HG03095 (cell line): ENCODE measurements at regions not wholly inside any gene's neighbourhood (a gene's known extent, or its start where the extent isn't known, plus 50 kb on each side); places are given as distances from the start of the nearest gene placed in this dataset.

ENCODE experiments used
- ATAC-seq: cut with Tn5 transposase; IDR thresholded peaks from one replicate; pipeline ENCODE4 v1.9.1; 2021; ENCODE audit warnings: moderate library complexity; ENCODE audit not compliant: unreplicated experiment

DNA sequence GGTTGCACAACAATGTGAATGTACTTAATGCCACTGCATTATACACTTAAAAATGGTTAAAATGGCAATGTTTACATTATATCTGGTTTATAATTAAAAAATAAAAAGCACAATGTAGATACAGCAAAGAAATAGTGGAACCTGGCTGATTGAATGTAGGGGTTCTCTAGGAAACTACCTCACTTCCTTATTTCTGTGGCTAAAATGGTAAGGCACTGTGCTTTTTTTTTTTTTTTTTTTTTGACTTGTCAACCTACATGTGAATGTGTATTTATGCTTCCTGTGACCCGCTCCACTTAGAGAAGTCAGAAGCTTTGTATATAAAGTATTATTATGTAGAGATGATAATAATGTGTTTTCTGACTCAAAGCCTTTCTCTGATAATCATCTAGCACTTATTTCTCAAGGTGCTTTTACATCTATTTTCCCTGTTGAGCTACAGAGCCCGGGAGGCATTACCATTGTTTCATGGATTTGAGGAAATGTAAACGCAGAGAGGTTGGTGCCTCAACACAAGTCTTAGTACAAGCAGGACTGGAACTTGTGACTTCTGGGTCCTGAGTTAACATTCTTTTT, 55.0 kb downstream of the SOX4 start:
- ATAC-seq: no peak

DNA sequence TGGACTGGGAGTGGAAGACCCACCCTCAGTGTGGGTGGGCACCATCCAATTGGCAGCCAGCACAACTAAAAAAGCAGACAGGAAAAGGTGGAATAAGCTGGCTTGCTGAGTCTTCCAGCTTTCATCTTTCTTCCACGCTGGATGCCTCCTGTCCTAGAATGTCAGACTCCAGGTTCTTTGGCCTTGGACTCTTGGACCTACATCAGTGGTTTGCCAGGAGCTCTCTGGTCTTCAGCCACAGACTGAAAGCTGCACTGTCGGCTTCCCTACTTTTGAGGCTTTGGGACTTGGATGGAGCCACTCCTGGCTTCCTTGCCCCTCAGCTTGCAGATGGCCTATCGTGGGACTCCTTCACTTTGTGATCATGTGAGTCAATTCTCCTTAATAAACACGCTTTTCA, 59.8 kb downstream of the SOX4 start:
- ATAC-seq: no peak

DNA sequence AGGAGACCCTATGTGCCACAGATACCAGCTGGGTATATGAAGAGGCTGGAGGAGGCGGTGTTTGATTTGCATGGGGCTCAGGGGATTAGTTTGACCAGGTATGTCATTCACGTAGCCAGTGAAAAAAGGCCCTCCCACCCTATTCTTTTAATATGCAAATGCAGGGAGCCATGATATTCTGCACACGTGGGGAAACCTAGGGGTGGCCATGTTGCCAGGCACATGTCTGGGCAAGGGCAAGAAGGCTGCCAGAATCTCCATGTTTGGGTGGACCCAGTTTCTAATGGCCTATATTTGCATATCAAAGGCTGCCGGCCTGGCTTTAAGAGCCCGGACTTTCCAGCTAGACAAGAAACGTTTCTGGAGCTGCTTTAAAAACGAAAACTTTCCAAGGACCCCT, 60.4 kb downstream of the SOX4 start:
- no peak for ATAC-seq

DNA sequence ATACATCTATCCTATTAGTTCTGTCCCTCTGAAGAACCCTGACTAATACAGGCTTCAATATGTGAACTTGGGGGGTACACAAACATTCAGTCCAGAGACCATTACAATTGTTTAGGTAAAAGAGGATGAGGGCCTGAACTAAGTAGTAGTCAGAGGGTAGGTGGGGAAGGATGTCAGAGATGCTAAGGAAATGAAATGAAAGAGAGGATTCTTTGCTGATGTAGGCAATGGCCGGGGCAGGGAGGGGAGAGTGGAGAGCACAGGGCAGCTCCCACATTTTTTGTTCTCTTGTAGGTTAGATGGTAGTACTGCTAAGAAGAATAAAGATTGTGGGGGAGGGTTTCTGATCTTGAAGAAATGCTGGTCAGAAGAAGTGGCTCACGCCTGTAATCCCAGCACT, 60.8 kb downstream of the SOX4 start:
- no peak for ATAC-seq

DNA sequence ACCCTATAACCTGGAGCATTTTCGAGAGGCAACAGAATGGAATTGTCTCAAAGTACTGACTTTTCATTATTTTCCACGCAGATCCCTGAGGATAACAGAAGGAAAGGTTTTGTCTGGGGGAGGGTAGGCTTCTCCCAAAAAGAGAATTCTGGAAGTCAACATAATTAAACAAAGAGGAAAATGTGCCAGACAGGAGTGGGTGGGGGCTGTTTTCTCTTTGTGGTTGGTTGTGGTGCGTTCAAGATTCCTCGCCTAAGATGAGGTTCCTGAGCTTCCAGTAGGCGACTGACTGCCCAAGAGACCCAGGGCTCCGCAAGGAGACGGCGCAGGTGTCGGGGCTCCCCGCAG, 70.4 kb downstream of the SOX4 start:
- ATAC-seq: no peak

DNA sequence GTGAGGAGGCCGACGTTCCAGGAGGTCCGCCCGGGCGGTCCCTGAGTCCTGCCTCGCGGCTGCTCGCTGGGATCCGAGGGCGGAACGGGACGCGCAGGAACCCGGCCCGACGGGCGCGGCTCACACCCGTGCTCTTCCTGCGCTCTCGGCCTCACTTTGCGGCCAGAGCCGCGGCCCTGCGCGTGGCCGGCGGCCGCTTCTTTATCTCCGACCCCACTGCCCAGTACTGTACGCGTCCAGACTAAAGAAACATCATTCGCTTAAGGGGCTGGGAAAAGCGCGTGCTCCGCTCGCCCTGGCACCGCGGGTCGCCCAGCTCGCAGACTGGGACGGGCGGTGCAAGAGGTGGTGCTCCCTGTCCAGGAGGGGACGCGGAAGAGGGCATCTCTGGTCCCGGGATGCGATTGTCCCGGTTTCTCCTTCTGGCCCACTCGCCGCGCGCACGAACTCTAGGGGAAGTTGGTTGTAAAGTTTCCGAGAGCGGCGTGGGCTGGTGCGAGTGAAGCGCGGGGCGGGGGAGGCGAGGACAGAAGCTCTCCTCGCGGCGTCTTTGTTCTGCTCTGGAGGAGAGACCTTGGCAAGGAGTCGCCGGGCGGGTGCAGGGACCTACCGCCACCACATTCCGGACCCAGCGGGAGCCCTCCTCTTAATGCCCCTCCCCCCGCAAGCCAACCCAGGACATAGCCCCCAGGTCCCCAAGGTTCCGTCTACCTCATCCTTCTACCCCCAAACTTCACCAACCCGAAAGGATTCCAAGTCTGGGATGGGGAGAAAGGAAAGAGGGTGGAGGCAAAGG, 71.0 kb downstream of the SOX4 start:
- ATAC-seq: no peak

DNA sequence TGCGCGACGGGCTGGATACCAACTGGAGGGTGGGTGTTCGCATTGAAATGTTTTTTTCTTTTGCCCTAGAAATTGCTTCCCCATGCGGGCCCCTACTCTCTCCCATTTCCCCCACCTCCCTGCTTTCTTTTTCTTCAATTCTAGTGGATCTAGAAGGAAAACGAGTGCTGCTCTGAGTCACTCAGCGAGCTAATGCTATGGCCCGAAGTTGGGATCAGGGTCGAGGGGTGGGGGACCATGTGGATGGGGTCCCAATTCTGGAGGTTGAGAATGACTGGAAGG, 71.5 kb downstream of the SOX4 start:
- no peak for ATAC-seq

DNA sequence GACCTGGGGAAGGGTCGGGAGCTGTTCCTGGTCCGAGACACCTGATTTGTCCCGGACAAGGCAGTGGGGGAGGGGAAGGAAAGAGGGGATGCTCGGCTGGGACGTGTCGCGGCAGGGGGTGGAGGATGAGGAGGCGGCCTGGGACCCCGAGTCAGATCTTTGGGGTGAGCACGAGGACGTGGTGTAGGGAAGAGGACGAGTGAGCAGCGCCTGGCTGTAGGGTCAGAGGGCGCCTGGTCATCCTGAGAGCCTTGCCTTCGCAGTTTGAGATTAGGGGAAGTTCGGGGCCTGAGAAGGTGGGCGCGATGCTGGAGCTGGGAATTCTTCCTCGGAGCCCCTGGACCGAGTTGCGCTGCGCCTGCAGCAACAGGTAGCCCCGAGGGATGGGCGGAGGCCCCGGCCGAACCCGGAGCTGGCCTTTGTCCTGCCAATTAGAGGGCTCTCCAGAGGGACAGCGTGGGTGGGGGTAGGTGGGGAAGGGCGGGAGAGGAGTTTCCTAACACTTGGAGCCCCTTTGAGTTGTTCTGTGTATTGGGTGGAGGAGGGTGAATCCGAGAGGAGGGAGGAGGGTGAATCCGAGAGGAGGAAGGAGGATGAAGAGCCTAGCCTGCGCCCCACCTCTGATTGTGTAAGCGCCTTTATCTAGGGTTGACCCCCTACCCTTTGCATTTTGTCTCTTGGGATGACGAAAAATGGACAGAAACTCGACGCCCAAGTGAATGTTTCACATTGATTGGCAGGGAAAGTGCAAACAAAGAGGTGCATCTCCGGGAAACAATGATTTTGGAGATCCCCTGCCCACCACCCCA, 72.0 kb downstream of the SOX4 start:
- ATAC-seq: no peak

DNA sequence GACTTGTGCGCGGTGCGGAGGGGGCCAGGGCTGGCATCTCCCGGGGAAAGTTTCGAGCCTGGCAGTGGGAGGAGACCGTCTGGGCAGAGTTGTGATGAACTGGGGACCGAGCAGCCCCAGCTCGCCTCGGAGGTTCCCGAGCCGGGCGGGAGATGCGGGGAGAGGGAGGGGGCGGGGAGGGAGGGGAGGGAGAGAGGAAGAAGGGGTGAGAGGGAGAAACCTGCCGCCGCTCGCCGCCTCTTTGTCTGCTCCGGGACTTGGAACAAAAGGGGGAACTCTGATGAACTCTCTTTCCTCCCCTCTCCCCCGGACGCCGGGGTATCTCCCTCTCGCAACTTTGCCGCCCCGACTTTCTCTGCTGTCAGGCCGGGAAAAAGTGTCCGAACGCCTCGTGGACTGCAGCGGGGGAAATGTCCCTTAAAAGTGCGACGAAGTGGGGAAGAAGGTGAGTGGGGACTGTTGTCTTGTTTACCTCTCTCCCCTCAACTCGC, 72.7 kb downstream of the SOX4 start:
- ATAC-seq: no peak

DNA sequence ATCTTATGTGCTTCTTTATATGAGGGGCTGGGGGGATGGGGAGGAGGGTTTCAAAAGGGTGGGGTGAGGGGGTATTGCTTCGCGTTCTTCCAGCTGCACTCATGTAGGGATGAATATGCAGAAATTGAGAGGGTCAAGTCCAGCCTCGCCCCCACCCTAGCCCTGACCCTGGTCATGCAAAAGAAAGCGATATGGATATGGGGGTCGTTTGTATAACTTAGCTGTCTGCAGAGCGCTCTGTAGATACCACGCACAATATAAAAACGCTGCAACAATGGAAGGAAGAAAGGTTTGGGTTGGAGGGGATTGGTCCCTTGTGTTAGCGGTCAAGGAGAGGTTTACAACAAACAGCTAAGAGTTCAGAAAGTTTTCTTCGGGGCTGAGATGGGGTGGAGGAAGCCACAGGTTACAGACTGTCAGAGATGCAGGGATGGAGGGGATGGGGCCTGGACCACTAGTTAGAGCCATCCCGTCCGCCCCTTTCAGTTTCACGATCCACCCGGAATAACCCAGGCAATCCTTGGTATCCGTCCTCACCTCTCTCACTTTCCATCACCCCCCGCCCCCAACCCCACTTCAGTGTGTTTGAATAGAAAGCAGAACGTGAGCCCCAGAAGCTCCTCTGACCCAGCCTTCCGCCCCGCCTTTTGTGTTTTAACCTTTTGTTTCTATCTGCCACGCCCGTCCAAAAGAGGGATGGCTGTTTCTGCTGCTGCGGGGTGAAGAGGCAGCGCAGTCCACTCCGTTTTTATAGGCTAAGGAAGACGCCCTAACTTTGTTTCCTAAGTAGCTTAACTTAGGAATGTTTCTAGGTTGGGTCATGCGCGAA, 73.5 kb downstream of the SOX4 start:
- ATAC-seq: no peak

DNA sequence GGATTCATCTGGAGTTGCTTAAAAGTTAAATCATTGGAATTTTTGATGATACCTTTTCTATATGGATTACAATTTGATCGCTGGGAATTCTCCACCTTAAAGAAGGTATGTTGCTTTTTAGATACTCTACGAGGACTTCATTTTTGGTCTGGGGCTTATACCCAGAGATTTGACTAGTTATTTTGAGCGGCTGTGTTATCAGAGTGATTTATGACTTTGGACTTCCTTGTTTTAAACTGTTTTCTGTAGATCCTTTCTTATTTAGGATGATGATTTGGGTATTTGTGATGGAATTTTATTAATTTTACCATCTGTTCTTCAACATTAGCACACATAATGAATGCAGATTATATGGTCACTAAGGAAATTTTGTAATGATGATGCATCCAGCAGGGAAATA, 75.2 kb downstream of the SOX4 start:
- ATAC-seq: no peak

DNA sequence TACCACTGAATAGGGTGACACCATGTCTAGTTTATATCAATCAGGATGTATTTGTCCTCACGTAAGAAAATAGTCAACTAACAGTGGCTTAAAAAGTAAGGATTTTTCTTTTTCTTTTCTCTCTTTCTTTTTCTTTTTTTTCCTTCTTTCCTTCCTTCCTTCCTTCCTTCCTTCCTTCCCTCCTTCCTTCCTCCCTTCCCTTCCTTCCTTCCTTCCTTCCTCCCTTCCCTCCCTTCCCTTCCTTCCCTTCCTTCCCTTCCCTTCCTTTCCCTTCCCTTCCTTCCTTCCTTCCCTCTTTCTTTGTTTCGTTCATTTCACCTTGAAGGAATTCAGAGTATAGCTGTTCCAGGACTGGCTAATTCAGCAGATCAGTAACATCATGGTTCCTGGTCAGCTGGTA, 83.2 kb downstream of the SOX4 start:
- ATAC-seq: no peak

DNA sequence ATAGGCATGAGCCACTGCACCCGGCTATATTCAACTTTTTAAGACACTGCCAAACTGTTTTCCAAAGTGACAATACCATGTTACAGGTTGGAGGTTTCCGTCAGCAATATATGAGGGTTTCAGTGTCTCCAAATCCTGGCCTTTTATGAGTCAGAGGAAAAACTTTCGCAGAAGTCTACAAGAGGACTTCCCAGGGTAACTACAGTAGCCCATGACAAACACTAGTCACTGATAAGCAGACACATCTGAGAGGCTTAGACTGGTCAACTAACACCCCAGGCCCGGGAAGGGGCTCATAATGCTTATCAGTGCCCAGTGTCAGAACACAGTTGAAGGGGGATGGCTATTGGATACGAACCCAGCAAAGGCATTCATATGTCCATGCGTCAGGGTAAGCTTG, 85.4 kb downstream of the SOX4 start:
- no peak for ATAC-seq

DNA sequence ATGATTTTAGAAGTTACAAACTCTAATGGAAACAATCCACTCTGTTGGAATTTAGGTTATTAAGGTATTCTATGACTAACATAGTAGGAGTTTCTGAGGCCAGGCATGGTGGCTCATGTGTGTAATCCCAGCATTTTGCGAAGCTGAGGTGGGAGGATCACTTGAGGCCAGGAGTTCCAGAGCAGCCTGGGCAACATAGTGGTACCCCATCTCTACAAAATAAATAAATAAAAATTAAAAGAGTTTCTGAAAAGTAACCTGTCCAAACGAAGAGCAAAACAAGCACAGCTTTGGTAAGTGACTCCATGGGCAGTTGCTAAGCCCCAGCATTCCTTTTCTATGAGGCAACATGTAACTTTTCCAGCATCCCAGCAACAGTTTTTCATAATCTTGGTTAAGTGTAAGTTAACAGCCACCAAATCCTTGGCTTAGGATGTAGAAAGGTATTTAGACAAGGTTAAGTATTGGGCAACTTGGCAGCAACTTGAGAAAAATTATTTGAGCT, 86.3 kb downstream of the SOX4 start:
- no peak for ATAC-seq

DNA sequence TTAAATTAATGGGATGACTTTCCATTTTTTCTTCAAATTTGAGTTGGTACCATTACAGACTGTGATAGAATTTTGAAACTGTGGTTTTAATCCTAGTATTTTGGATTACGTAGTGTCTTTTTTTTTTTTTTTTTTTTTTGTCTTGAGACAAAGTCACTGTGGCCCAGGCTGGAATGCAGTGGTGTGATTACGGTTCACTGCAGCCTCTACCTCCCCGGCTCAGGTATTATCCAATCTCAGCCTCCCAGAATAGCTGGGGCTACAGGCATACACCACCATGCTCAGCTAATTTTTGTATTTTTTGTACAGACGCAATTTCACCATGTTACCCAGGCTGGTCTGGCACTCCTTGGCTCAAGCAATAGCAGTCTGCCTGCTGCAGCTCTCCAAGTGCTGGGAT, 87.1 kb downstream of the SOX4 start:
- ATAC-seq: no peak

DNA sequence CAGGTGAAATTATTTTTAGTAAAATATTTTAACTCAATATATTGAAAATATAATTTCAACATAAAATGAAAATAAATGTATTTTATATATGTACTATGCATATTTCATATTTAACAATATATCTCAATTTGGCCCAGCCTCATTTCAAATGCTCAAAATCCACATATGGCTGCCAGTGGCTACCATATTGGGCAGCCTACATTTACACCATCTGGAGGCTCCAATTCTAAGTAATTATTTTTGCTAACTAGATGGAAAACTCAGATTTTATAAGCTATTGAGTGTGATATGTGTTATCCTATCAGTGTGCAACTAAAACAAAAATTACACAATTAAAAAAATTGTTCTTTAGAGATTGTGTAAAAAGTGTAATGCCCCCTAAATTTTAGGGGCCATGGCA, 96.9 kb downstream of the SOX4 start:
- ATAC-seq: no peak

DNA sequence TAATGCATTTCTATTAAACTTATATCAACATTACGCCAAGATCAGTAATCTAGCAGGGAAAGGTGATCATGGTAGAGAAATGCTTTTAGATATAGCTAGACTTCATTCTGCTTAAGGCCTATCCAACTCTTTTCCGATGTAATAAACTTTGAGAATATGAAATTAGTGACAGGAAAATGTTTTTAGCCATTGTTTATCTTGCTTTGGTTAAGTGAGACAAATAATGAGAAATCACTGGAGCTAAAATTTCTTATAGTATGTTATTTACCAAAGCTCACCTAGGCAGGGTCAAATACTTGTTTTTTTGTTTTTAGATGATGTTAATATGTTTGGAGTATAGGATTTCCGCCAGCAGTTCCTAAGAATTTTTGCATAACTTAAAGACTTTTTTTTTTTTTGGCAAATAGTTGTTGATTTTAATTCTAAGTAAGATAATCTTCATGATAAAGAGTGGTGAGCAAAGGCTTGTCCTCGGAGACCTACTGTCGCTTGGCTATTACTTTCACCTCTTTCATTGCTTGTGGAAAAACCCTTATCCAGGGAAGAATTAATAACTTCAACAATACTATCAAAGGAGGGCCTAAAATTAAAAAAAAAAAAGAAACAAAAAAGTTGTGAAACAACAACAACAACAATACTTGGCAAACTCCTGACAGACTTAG, 98.3 kb downstream of the SOX4 start:
- ATAC-seq: no peak

DNA sequence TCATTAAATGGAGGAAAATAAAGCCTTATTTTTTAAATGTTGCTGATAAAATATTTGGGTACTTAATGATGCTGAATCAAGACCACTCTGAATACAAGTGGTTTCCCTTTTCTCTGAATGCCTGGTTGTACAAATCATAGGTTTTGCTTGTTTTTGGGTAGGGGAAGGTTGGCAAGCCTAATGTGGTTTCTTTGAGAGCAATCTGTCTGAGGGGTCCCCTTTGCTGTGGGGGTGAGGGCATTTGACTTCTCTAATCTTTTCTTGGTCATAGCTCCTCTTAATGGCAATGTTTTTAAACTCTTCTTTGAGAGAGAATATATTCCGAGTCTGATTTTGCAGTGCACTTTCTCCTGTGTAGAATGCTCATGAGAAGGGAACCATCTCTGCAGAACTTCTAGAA, 99.2 kb downstream of the SOX4 start:
- no peak for ATAC-seq

DNA sequence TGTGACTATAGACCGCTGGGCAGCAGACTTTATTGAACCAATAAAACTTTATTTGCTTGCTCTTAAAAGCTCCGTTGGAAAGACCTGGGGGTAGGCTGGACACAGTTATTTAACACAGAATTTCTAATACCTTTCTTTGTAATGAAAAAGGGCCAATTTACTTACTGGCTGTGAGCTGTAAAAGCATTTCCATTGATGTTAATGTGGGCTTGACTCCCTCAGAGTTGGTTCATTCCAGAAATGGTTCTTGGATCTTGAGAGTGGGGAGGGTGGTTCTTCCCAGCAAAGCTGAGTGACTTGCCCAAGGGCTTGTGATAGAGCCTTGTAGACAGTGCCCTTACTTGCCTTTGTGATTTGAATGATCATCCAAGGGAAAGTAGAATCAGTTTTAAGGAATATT, 100.6 kb downstream of the SOX4 start:
- no peak for ATAC-seq

DNA sequence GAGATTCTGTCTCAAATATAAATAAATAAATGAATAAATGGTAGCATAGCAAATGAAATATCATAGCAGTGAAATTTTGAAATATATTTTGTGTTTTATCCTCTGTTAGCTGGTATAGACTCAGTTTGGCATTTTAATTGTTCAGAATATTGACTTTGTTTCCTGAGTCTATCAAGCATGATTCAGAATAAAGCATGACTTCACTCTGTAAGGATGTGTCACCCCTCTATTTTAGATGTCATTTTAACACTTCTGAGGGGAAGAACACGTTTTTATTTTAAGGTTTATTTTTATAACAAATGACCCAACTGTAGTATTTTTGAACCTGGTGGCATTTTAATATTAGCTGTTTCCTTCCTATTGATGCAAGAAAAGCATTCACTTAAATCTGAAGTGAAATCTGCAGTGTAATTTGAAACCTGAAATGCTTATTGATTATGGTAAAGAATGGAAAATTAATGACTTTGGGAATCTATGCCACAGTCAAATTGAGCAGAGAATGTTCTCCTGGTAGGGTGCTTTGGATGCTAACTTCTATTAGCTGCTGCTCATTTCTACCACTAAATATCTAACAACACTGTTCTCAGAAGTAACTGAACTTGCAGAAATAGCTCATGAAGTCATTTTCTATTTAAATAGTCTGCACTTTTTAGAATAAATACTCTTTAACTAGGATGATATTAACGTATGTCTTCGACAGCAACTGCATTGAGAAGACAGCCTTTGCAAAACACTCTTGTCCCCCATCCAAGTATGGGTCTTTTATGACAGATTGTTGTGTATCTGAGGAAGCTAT, 114.2 kb downstream of the SOX4 start:
- no peak for ATAC-seq
